Activated naive CD4-positive, alpha-beta T cell treated with anti-CD3 and anti-CD28 coated beads, Interleukin-2, amount 10 ng/mL, durations not matched to agents 7 days and 5 days (primary cell): ENCODE measurements at regions not wholly inside any gene's neighbourhood (a gene's known extent, or its start where the extent isn't known, plus 50 kb on each side); places are given as distances from the start of the nearest gene placed in this dataset.

Experiments
- CTCF ChIA-PET: fragments of 350-600 bp; sonication (Branson Sonifier 250); formaldehyde crosslinking; loops from one replicate; lab custom pipeline; 2021; ENCODE audit warnings: antibody characterized with exemption; lab: Charles Lee
- DNase-seq: peaks from one replicate; pipeline ENCODE4 v3.0.0-alpha.2; 2020
- H3K27ac Mint-ChIP-seq: one replicate; pipeline ENCODE4 v1.8.0; 2021; ENCODE audit warnings: mild to moderate bottlenecking, moderate library complexity, mixed read lengths
- H3K27me3 Mint-ChIP-seq: one replicate; pipeline ENCODE4 v1.8.0; 2021; ENCODE audit warnings: mild to moderate bottlenecking, mixed read lengths
- H3K36me3 Mint-ChIP-seq: one replicate; pipeline ENCODE4 v1.8.0; 2021; ENCODE audit warnings: mixed read lengths
- H3K4me1 Mint-ChIP-seq: one replicate; pipeline ENCODE4 v1.8.0; 2021; ENCODE audit warnings: mixed read lengths
- H3K4me3 Mint-ChIP-seq: one replicate; pipeline ENCODE4 v1.8.0; 2021; ENCODE audit warnings: mild to moderate bottlenecking, moderate library complexity, mixed read lengths
- H3K9me3 Mint-ChIP-seq: one replicate; pipeline ENCODE4 v1.8.0; 2021; ENCODE audit warnings: mixed read lengths

DNA sequence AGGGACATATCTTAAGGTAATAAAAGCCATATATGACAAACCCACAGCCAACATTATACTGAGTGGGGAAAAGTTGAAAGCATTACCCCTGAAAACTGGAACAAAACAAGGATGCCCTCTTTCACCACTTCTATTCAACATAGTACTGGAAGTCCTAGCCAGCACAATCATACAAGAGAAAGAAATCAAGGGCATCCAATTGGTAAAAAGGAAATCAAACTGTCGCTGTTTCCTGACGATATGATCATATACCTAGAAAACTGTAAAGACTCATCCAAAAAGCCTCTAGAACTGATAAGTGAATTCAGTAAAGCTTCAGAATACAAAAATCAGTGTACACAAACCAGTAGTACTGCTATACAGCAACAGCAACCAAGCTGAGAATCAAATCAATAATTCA lies 53.8 kb upstream of the PSME4 start:
- no peak overlapping the region for H3K27ac Mint-ChIP-seq
- CTCF ChIA-PET, result no interaction called here
- H3K36me3 Mint-ChIP-seq, result peaks cover 19% of the 10 kb centered on the region
- H3K4me3 Mint-ChIP-seq, result no peak overlapping the region
- H3K4me1 Mint-ChIP-seq, result no peaks in the 10 kb centered on the region
- no peak for DNase-seq
- peaks cover 3% of the 10 kb centered on the region for H3K27me3 Mint-ChIP-seq
- peaks cover 10% of the 10 kb centered on the region for H3K9me3 Mint-ChIP-seq

DNA sequence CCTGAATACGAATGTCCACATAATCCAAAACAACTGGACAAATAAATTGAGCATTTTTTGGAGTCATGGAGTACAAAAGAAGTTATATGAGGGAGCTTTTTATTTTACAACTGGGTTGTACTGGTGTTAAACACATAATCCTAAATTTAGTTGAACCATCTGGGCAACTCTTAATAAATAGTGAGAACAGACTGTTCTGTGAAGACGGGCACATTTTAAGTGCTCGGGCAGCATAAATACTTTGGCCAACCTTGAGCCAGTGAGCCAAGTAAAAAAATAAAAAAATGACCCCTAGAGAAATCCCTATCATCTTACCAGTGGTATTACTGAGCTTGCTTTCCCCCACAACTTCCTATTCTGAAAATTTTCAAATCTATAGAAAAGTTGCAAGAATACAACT lies 50.9 kb upstream of the PSME4 start:
- H3K4me1 Mint-ChIP-seq, result no peaks in the 10 kb centered on the region
- peaks cover 10% of the 10 kb centered on the region for H3K9me3 Mint-ChIP-seq
- no peak overlapping the region for H3K4me3 Mint-ChIP-seq
- H3K36me3 Mint-ChIP-seq, result peaks cover 19% of the 10 kb centered on the region
- H3K27me3 Mint-ChIP-seq, result no peaks in the 10 kb centered on the region
- CTCF ChIA-PET, result no interaction called here
- H3K27ac Mint-ChIP-seq, result no peak overlapping the region
- no peak for DNase-seq

DNA sequence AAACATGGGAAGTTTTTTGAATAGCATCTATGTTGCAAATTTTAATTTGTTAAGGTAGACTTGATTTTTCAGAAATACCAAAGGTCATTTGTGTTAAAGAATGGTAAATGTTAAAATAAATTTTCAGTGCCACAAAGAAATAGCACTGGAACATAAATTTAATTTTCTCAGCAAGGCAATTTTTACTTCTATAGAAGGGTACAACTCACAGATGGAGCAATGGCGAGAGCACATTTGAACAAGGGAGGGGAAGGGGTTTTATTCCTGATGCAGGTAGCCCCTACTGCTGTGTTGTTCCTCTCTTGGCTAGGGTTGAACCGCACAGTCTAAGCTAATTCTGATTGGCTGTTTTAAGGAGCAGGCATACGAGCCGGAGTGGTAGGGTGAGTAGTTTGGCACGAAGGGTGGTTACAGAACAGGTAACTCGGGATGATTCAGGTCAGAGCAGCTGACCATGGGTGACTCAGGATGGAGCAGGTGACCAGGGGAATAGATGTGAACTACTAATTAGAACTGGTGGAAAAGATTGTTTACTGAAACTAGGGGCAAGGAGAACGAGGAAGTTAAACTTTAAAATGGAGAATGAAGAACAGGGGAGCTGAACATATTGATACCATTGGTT lies 50.1 kb upstream of the PSME4 start:
- peaks cover 19% of the 10 kb centered on the region for H3K36me3 Mint-ChIP-seq
- peaks cover 10% of the 10 kb centered on the region for H3K9me3 Mint-ChIP-seq
- H3K27ac Mint-ChIP-seq, result no peak overlapping the region
- CTCF ChIA-PET, result no interaction called here
- H3K4me3 Mint-ChIP-seq, result no peak overlapping the region
- DNase-seq, result no peak
- H3K27me3 Mint-ChIP-seq, result no peaks in the 10 kb centered on the region
- H3K4me1 Mint-ChIP-seq, result peaks cover 2% of the 10 kb centered on the region
